IMR-90 (cell line): ENCODE measurements at regions not wholly inside any gene's neighbourhood (a gene's known extent, or its start where the extent isn't known, plus 50 kb on each side); places are given as distances from the start of the nearest gene placed in this dataset.

Experiments
- ATAC-seq: fragments of 200-7000 bp; cut with Tn5 transposase; 2 replicates; pipeline ENCODE4 v1.9.1; 2020; ENCODE audit warnings: low read depth, mild to moderate bottlenecking, moderate library complexity
- BruUV-seq: library from RNA; stranded (reverse); fragments of 400-500 nt; replicated peaks from 2 replicates; lab custom pipeline; 2021; lab: Mats Ljungman, UMichigan
- CTCF ChIA-PET: fragments of 300-600 bp; formaldehyde crosslinking; extraction: SDS; loops from one replicate; lab custom pipeline; 2021; ENCODE audit warnings: antibody characterized with exemption; lab: Yijun Ruan, JAX
- POLR2A ChIA-PET: fragments of 300-600 bp; sonication (Branson Sonifier 250); formaldehyde crosslinking; loops from one replicate; lab custom pipeline; 2022; ENCODE audit warnings: antibody characterized with exemption; ENCODE audit not compliant: unreplicated experiment; lab: Charles Lee
- DNase-seq: peaks from one replicate; pipeline ENCODE4 v3.0.0; 2013
- H2AFZ ChIP-seq: replicated peaks from 2 replicates; pipeline ENCODE3; 2013; ENCODE audit warnings: low read length, mild to moderate bottlenecking; ENCODE audit not compliant: poor library complexity
- H2AK5ac ChIP-seq: 2 replicates; pipeline ENCODE4 v1.6.1; 2013; ENCODE audit warnings: low read depth, low read length, inconsistent platforms
- H2AK9ac ChIP-seq: replicated peaks from 2 replicates; pipeline ENCODE3; 2013; ENCODE audit warnings: mild to moderate bottlenecking, low read depth, low read length, moderate library complexity; ENCODE audit not compliant: poor library complexity
- H2BK120ac ChIP-seq: 2 replicates; pipeline ENCODE4 v1.6.1; 2013; ENCODE audit warnings: low read depth, low read length, inconsistent platforms
- H2BK15ac ChIP-seq: 3 replicates; pipeline ENCODE4 v1.6.1; 2013; ENCODE audit warnings: low read depth, low read length, inconsistent platforms
- H2BK20ac ChIP-seq: 2 replicates; pipeline ENCODE4 v1.6.1; 2013; ENCODE audit warnings: low read depth, mild to moderate bottlenecking, inconsistent platforms, low read length, moderate library complexity
- H2BK5ac ChIP-seq: 2 replicates; pipeline ENCODE4 v1.6.1; 2013; ENCODE audit warnings: mild to moderate bottlenecking, low read depth, low read length, inconsistent platforms; ENCODE audit not compliant: poor library complexity, severe bottlenecking
- H3K14ac ChIP-seq: replicated peaks from 2 replicates; pipeline ENCODE4 v1.6.1; 2013; ENCODE audit warnings: low read depth, low read length, inconsistent platforms
- H3K18ac ChIP-seq: 2 replicates; pipeline ENCODE4 v1.6.1; 2013; ENCODE audit warnings: low read depth, low read length, control low read depth
- H3K23ac ChIP-seq: 2 replicates; pipeline ENCODE4 v1.6.1; 2013; ENCODE audit warnings: low read depth, low read length, inconsistent platforms
- H3K27ac ChIP-seq: 2 replicates; pipeline ENCODE4 v1.5.1; 2013; ENCODE audit warnings: mild to moderate bottlenecking, control low read depth, low read length; ENCODE audit not compliant: insufficient read depth
- H3K27me3 ChIP-seq: 2 replicates; pipeline ENCODE4 v1.6.1; 2013; ENCODE audit warnings: low read length; ENCODE audit not compliant: control insufficient read depth, insufficient read depth
- H3K36me3 ChIP-seq: 2 replicates; pipeline ENCODE4 v1.6.1; 2013; ENCODE audit warnings: low read length, mixed read lengths; ENCODE audit not compliant: control insufficient read depth, insufficient read depth
- H3K4ac ChIP-seq: 2 replicates; pipeline ENCODE4 v1.6.1; 2013; ENCODE audit warnings: low read depth, low read length, inconsistent platforms
- H3K4me1 ChIP-seq: 2 replicates; pipeline ENCODE4 v1.6.1; 2013; ENCODE audit warnings: low read length, mixed read lengths; ENCODE audit not compliant: control insufficient read depth, insufficient read depth
- H3K4me2 ChIP-seq: 2 replicates; pipeline ENCODE4 v1.6.1; 2013; ENCODE audit warnings: low read depth, mild to moderate bottlenecking, control low read depth, low read length, moderate library complexity
- H3K4me3 ChIP-seq: 2 replicates; pipeline ENCODE4 v1.5.1; 2013; ENCODE audit warnings: low read depth, mild to moderate bottlenecking, control low read depth, low read length, moderate library complexity; ENCODE audit not compliant: insufficient read depth
- H3K56ac ChIP-seq: 2 replicates; pipeline ENCODE4 v1.6.1; 2013; ENCODE audit warnings: low read length, inconsistent platforms; ENCODE audit not compliant: insufficient read depth; ENCODE audit errors: extremely low read depth
- H3K79me1 ChIP-seq, 2 experiments: 2 replicates each; pipeline ENCODE4 v1.6.1; 2013; ENCODE audit warnings: low read length in 2 of 2, inconsistent platforms in 1 of 2, low read depth in 1 of 2
- H3K9ac ChIP-seq: 2 replicates; pipeline ENCODE4 v1.6.1; 2013; ENCODE audit warnings: low read depth, low read length, control low read depth
- H3K9me1 ChIP-seq: 2 replicates; pipeline ENCODE4 v1.6.1; 2013; ENCODE audit warnings: low read length, inconsistent platforms; ENCODE audit not compliant: insufficient read depth
- H3K9me3 ChIP-seq: 2 replicates; pipeline ENCODE4 v1.6.1; 2013; ENCODE audit warnings: low read length; ENCODE audit not compliant: control insufficient read depth, insufficient read depth
- H4K20me1 ChIP-seq: 2 replicates; pipeline ENCODE4 v1.6.1; 2013; ENCODE audit warnings: low read length, inconsistent platforms; ENCODE audit not compliant: insufficient read depth
- H4K5ac ChIP-seq: 2 replicates; pipeline ENCODE4 v1.6.1; 2013; ENCODE audit warnings: mild to moderate bottlenecking, low read depth, low read length, control low read depth
- H4K8ac ChIP-seq, 2 experiments: 2 replicates each; pipeline ENCODE4 v1.6.1; 2013; ENCODE audit warnings: low read depth in 2 of 2, low read length in 2 of 2, control low read depth in 1 of 2, inconsistent platforms in 1 of 2
- H4K91ac ChIP-seq: 2 replicates; pipeline ENCODE4 v1.6.1; 2013; ENCODE audit warnings: low read depth, low read length, inconsistent platforms; ENCODE audit not compliant: insufficient read depth
- BHLHE40 ChIP-seq: fragments of 150-350 bp; IDR thresholded peaks from 2 replicates; pipeline ENCODE4 v1.6.1; 2016; ENCODE audit warnings: mild to moderate bottlenecking, low read depth, low read length
- CHD1 ChIP-seq: IDR thresholded peaks from 2 replicates; pipeline ENCODE4 v1.6.1; 2012; ENCODE audit warnings: low read depth, low read length, improper control_type of control experiment
- CTCF ChIP-seq: conservative IDR thresholded peaks from 2 replicates; pipeline ENCODE4 v1.5.1; 2012; ENCODE audit warnings: mild to moderate bottlenecking, low read depth, low read length, improper control_type of control experiment
- ELK1 ChIP-seq: fragments of 150-350 bp; IDR thresholded peaks from 2 replicates; pipeline ENCODE4 v1.6.1; 2016; ENCODE audit warnings: low read depth, mild to moderate bottlenecking, low read length, moderate library complexity, borderline replicate concordance
- MAFK ChIP-seq: IDR thresholded peaks from 2 replicates; pipeline ENCODE4 v1.6.1; 2012; ENCODE audit warnings: low read depth, low read length, improper control_type of control experiment
- MXI1 ChIP-seq: IDR thresholded peaks from 2 replicates; pipeline ENCODE4 v1.6.1; 2012; ENCODE audit warnings: low read depth, mild to moderate bottlenecking, low read length, moderate library complexity, borderline replicate concordance
- NFE2L2 ChIP-seq: fragments of 150-350 bp; IDR thresholded peaks from 2 replicates; pipeline ENCODE4 v1.6.1; 2016; ENCODE audit warnings: low read depth, mild to moderate bottlenecking, low read length
- POLR2A ChIP-seq: IDR thresholded peaks from 2 replicates; pipeline ENCODE4 v1.6.1; 2012; ENCODE audit warnings: mild to moderate bottlenecking, low read depth, low read length
- RAD21 ChIP-seq: IDR thresholded peaks from 2 replicates; pipeline ENCODE4 v1.6.1; 2012; ENCODE audit warnings: low read length, improper control_type of control experiment
- RFX5 ChIP-seq: IDR thresholded peaks from 2 replicates; pipeline ENCODE4 v1.8.0; 2012; ENCODE audit warnings: low read depth, mild to moderate bottlenecking, low read length, moderate library complexity
- WGBS, 2 experiments: methylation state at CpG; one replicate each; pipeline versions ENCODE4 v1.1.5 to v1.1.7; 2013; ENCODE audit warnings: missing lambda C conversion rate in 2 of 2; ENCODE audit not compliant: insufficient read length in 1 of 2; ENCODE audit errors: extremely low coverage in 2 of 2; 5-methylcytosine and 5-hydroxymethylcytosine counted together
- dilution Hi-C: fragments of 300-500 bp; cut with HindIII; formaldehyde crosslinking; loops from one replicate; pipeline ENCODE4 v1.14.3; 2018; ENCODE audit warnings: low sequenced_read_pairs; ENCODE audit not compliant: unreplicated experiment
- in situ Hi-C: fragments of 300-500 bp; cut with MboI; formaldehyde crosslinking; loops from 3 replicates; pipeline ENCODE4 v1.14.3; 2019; ENCODE audit warnings: low sequenced_read_pairs, inconsistent platforms, mixed read lengths
- intact Hi-C: fragments of 100-400 bp; cut with micrococcal nuclease; formaldehyde crosslinking; loops from 2 replicates; pipeline ENCODE4 v1.10.0; 2022

GRCh38 chr14:104517426-104517825 lies 62.1 kb upstream of the C14orf180 start:
- Histone ChIP-seq H3K36me3 (no peaks in the 10 kb centered on the region), H3K4me3 (no peak overlapping the region), H4K5ac (no peak overlapping the region), H3K4me1 (no peaks in the 10 kb centered on the region), H3K79me1 (no peaks in the 10 kb centered on the region), H3K23ac (no peak overlapping the region), H2BK120ac (no peak overlapping the region), H2AK9ac (no peak overlapping the region), H3K4ac (no peak overlapping the region), H3K4me2 (no peak overlapping the region), H3K27me3 (no peaks in the 10 kb centered on the region), H2AFZ (no peak overlapping the region), H3K9ac (no peak overlapping the region), H3K9me3 (peaks cover 37% of the 10 kb centered on the region; the same call in 1 of the 2 replicates), H3K9me1 (no peaks in the 10 kb centered on the region), H2AK5ac (no peak overlapping the region), H3K14ac (no peak overlapping the region), H3K27ac (no peak overlapping the region), H4K20me1 (no peaks in the 10 kb centered on the region), H3K18ac (no peak overlapping the region), H4K8ac (no peak overlapping the region), H2BK15ac (no peak overlapping the region), H2BK5ac (no peak overlapping the region), H4K91ac (no peak overlapping the region), H2BK20ac (no peak overlapping the region), H3K56ac (no peak overlapping the region)
- intact Hi-C loops (no loop called here), in situ Hi-C loops (no loop called here), dilution Hi-C loops (no loop called here)
- 60% methylated on average over 1 of the region's 8 CpGs; no CpG with 5 or more reads in 1 of the 2 experiments for WGBS, 2 experiments
- ChIA-PET CTCF (no interaction called here), POLR2A (no interaction called here)
- no peak for DNase-seq
- no TSS peak for BruUV-seq
- TF ChIP-seq CTCF (no peak), ELK1 (no peak), MAFK (no peak), MXI1 (no peak), BHLHE40 (no peak), RFX5 (no peak), RAD21 (no peak), NFE2L2 (no peak), CHD1 (no peak), POLR2A (no peak)
- no peak for ATAC-seq
